ENCODE measurements at regions not wholly inside any gene's neighbourhood (a gene's known extent, or its start where the extent isn't known, plus 50 kb on each side); places are given as distances from the start of the nearest gene placed in this dataset.

DNA sequence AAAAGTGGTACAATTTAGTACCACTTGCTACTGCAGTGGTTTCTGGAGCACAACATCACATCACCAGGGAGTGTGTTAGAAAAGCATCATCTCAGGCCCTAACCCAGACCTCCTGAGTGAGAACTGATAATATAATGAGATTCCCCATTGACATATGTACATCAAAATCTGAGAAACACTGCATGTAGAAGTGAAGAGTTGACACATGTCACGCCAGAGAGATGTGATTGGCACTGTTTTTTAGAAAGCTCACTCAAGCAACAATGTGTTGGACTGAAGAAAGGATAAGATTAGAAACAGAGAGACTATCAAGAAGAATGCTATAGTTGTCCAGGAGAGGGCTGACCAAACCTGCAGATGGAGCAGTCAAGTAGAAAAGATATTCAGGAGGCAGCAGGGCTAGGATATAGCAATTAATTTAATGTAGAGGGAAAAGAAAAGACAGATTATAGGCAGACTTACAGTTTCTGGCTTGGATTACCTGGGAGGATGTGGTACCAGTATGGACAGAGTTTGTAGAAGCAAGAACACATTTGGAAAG lies 324.4 kb upstream of the ADAMTSL1 start:
- no peak for DNase-seq (ENCODE audit: low read depth)

DNA sequence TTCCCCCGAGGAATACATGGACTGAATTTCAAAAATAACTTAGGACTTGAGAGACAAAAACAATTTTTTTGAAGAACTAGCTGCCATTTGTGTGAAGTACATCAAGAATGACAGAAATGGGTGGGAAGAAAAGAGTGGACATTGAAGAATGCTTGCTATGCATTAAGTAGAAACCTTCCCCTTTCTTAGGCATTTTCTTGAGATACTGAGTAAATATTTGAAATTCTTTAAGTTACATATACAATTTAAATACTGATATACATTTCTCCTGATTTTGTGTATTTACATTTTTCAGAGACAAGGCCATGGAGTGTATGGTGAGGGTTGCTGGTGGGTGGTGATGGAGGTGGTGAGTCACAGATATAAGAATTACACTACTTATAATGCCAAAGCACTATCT lies 319.3 kb upstream of the ADAMTSL1 start:
- no peak for DNase-seq (ENCODE audit: low read depth)

DNA sequence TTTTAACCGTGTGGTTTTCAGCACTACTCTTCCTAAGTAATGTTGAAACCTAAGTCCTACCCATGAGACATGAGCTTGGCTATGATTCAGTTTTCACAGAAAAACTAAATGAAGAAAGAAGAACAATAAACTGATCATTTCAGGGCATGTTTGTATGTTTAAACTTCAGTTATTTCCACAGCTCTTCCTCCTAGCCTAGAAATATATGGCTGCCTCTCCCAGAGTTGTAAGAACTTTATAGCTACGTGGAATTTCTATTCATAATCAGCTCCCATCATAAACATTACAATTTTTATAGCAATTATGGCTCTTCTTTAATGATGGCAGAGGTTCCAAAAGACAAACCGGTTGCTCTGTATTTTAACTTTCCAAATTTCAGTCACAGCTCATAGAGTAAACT lies 314.7 kb upstream of the ADAMTSL1 start:
- no peak for DNase-seq (ENCODE audit: low read depth)

DNA sequence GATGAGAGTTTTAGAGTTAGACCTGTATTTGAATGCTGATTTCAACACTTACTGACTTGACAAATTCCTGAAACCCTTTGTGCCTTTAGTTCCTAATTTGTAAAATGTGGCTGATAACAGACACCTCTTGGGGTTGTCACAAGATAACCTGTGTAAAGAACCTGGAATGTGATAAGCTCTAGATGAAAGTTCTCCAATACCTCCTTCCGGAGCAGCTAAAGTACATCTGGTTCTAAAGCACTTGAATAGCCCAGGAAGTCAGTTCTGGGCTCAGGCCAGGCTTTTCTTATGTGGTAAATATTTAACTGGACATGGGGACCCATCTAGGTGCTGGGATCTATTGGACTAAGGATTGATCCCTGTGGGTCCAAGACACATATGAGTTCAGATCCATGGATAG lies 310.8 kb upstream of the ADAMTSL1 start:
- no peak for DNase-seq (ENCODE audit: low read depth)

DNA sequence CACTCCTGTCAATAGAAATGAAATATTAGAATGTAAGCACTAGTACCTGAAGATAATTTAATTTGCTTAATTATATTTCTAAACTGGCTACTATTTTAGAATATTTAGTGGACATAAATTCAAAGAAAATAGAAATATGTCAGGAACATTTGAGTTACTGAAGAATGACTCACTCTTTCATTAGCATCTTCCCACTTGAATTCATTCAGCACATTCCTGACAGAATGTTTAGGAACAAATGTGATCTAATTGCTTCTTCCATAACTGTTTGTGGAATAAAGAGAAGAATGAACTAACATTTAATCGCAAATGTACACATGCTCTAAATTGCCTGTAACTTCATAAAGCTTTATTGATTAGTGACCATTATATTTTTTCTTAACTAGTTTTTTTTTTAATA lies 306.2 kb upstream of the ADAMTSL1 start:
- DNase-seq (ENCODE audit: low read depth), result no peak

DNA sequence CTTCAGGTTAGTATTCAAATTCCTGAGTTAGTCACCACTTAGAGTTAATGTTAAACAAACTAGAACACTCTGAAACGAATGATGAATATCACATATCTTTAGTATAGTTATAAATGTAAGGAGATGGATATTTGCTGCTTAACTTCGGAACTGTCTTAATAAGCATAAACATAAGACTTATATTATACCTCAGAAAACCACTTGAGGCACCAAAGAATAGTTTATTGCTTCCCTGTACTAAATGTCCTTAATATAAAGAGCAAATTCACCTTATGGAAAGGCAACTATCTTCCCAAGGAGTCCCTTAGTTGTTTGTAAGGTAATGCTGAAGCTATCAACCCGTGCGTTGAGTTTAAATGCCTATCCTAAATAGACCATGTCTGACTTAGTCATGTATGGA lies 300.0 kb upstream of the ADAMTSL1 start:
- DNase-seq (ENCODE audit: low read depth), result no peak

DNA sequence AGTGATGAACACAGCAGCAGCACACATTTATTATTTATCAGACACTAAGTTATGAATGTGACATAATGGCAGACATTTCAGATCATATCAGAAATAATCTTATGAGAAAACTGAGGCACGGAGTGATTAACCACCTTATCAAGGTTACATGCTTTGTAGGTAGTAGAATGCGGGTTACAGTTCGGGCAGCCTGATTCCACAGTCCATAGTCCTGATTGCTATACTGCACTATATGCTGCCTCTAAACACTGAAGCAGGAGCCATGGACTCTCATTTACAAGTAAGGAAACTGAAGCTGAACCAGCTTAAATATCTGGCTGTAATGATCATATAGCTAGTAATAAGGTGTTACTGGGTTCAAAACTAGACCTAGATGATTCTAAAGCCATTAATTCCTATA lies 291.3 kb upstream of the ADAMTSL1 start:
- no peak for DNase-seq (ENCODE audit: low read depth)

DNA sequence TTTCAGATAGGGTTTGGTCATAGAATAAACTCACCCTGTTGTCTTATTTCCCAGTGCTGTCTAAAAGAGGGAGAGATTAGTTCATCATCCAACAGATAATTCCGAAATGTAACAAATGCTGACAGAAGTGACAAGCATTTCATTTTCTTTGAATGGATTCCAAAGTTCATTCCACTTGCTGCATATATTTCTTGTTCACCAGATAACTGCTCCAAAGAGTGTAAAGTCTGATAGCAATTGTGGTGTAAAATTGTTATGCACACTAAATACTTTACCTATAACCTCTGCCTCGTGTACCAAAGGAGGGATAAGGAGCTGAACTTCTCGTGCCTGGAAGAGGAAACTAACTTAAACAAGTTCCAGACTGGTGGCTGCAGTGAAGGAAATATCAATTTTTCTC lies 290.0 kb upstream of the ADAMTSL1 start:
- DNase-seq (ENCODE audit: low read depth), result no peak

DNA sequence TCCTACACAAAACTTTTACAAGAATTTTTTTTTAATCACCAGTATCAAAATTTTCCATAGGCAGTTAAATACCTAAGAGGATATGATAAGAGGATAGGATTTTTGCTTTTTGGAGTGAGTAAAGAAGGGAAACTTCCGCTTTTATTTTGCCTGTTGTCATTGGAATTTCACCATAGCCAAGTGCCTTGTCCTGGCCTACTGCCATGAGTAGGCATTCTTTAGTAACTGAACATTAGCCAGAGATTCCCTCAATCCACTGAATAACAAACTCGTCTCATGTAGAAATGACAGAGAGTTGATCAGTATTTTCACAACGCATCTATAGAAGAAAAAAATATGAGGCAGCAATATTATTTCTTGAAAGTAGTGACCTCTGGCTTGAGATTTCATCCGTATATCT lies 289.6 kb upstream of the ADAMTSL1 start:
- DNase-seq (ENCODE audit: low read depth), result no peak

DNA sequence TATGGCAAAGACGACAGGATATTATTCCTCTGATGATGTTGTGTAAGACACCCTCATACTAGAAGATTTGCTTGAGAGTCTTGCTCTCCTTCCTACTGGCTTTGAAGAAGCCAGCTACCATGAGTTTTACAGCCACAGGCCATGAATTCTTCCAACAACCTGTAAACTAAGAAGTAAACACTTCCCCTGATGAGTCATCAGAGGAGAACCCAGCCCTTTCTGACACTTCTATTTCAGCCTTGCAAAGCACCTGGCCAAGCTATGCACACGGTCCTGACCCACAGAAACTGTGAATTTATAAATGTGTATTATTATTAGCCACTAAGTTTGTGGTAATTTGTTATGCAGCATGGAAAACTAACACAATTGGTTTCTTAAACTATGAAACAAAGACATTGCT lies 288.8 kb upstream of the ADAMTSL1 start:
- DNase-seq (ENCODE audit: low read depth), result no peak

DNA sequence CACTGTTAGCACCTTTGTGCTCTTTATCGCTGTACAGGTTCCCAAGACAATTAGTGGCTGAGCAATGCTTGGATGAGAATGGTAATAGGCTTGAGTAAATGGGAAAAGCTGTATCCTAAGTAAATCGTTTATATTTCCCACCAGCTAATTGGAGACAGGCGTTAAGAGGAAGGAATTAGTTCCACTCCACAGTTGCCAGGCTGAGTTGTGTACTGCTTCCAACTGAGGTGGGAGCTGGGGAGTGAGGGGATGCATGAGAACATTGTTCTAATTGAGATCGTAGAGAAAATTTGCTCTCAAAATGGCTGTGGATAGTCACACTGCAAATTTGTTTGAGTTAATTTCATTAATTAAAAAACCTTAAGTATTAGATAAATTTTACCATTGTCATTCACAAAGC lies 285.0 kb upstream of the ADAMTSL1 start:
- no peak for DNase-seq (ENCODE audit: low read depth)

DNA sequence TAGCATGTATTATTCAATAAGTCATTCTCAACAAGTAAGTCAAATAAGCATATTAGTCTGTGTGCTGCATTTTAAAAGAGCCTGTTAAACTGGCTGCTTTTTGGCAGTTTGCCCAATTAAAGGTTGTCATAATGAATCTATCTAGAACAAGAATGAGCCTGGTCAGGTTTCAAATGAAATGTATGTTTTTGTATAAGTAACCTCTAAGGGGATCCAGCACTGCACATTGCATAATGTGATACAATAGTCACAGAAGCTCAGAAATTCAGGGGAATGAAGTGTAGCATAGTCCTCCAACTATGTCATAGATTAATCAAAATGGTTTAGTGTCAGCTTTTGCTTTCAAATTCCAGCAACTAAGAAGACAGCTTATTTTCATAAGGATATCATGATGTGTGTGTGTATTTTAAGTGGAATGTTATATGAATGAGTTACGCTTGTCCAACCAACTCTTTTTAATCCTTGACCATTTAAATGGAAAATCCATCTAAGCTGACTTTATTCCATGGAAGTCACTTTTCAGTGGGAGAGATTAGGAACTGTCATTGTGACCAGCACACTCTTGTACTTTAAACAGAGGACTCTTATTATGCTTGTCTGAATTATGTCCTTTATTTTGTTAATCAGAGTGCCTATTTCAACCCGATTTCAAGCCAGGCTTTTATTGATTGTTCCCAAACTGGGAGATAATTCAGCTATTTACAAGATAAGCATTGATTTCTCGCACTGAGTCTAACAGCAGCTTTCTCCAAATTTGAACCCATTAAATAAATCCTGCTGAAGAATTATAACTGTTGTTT lies 283.9 kb upstream of the ADAMTSL1 start:
- no peak for DNase-seq (ENCODE audit: low read depth)

DNA sequence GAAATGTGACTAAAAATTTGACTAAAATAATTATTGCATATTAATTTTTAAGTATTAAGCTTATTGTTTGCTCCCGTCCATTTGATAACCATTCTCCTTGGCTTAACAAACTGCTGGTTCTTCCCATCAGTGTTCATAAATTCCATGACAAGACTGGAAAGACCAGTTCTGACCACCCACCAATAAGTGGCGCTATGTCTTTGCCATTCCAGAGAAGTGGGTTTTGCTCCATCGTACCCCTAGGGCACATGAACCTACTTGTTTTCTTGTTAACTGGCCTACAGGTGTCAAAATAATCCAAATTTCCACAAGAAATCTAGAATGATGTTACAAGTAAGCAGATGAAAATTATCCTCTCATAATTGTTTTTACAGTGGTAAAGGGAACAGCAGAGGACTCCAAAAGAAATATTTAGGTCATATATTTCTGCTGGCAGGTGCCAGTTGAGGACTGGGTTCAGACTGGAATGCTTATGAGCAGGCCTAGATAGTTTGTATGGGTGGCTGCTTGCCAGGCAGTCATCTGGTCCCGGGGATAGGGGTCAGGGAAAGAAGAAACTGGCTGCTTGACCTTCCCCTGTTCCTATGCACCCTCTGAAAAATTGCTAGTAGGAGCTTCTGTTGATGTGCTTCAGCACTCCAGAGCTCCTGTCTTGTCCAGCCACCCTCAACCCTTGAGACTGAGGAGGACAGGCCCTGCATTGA lies 283.1 kb upstream of the ADAMTSL1 start:
- no peak for DNase-seq (ENCODE audit: low read depth)

DNA sequence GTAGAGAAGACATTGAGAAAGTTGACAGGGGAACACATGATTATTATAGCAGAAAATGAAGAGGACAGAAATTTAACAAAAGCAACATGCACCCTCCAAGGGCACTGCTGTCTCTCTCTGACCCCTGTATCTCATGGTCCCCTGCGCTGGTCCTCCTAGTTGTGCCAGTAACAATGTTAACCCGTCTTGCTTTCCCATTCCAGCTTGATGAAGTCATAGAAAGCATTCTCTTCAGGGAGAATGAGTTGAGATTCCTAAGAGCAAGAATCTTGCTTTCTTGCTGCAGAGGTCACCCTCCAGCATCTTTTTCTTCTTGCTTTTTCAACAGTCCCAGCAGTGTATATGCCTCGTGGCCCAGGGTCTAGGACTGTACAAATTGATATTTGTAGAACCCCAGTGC lies 279.6 kb upstream of the ADAMTSL1 start:
- no peak for DNase-seq (ENCODE audit: low read depth)

DNA sequence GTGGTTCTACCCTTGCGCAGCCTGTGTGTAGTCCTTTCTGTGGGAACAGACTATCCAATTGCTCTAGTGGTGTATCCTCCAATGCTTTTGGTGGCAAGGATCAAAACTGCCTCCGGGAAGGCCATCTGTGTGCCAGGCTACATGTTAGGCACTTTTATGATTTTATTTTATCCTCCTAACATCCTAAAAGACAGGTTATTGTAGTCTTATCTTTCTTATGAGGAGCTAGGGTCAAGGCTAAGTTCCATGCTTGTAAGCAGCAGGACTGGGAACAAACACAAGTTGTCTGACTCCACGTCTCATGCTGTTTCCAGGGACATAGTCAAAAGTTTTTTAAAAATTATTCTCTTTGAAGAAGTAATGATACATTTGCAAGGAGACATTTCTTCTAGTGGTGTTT lies 278.7 kb upstream of the ADAMTSL1 start:
- no peak for DNase-seq (ENCODE audit: low read depth)

DNA sequence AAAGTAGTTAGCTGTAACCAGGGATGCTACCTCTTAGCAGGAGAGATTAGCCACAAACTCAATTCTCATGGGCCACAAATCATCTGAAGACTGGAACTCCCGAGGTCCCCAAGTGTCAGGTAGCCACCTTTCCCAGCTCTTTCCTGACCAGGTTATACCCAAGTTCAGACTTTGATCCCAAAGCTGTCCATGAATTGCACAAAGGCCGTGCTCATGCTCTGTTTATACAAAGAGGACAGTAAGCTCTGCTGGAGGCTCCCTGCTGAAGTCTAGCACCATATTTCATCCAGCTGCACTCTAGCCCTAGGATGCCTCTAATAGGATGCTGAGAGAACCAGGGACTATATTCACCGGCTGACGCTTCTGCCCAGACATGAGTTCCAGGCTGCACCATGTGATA lies 271.0 kb upstream of the ADAMTSL1 start:
- DNase-seq (ENCODE audit: low read depth), result no peak

DNA sequence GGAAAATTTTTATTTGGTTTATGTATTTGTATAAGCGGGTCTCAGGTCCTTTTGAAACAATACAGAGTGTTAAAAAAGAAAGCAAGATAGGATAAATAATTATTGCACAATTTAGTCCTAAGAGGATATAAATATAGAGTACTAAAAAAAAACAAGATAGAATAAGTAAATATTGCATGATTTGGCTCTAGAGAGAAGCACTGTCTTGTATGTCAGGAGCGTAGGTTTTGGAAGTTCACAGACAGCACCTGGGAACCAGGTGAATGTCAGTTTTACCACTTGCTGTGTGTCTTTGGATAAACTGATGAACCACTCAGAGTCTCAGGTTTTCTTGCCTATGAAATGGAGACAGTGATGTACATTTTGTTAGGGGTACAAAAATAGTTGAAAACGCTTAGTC lies 266.2 kb upstream of the ADAMTSL1 start:
- DNase-seq (ENCODE audit: low read depth), result no peak

DNA sequence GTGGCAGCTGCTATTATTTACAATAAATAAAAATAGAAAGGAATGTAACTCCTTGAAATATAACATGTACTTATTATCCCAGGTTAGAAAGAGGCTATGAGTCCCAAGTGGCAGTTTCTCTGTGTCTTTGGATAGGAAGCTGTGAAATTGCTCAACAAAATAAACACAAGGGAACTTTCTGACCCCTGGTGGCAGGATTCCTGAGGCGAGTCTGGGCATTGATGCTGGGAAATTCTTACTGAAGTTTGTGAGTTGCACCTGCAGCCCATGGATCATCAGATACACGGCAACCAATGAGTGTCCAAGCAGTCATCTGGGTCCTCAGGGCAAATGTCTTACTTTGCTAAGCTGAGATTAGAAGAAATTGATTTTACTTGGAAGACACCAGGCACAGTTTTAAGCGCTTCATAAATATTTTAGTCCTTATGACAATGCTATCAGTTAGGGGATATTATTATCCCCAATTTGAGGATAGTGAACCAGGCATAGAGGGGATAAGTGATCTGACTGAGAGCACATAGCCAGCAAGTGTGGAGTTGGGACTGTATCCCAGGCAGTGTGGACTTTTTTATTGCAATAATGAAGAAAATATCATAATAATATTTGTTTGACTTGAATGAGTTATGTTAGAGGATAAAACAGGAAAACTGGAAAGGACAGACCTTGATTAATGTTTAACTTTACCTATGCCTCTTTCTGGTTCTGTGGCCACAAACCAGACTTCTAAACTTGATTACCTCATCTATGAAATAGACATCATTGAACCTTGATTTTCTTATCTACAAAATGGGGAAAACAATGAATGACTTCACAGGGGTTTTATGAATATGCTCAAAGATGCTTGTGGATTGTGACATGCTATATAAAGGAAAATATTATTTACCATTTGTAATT lies 265.5 kb upstream of the ADAMTSL1 start:
- peak; percentile 15 for DNase-seq (ENCODE audit: low read depth)

DNA sequence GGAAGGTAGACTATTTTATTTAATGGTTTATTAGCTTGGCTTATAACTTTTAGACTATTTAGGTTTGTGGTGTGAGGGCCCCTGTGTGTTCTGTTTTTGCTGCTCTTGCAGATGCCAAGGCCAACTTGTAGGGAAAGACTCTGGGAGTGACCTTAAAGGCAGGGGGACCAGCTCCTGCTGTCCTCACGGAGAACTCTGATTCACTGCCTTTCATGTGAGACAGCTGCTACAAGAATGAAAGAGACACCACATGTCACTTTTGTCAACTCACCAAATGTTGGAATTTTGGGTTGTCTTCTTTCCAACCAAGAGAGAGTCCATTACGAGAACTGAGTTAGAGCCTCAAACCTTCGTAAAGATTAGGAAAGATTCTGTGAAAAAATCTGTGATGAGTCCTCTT lies 258.3 kb upstream of the ADAMTSL1 start:
- DNase-seq (ENCODE audit: low read depth), result no peak

DNA sequence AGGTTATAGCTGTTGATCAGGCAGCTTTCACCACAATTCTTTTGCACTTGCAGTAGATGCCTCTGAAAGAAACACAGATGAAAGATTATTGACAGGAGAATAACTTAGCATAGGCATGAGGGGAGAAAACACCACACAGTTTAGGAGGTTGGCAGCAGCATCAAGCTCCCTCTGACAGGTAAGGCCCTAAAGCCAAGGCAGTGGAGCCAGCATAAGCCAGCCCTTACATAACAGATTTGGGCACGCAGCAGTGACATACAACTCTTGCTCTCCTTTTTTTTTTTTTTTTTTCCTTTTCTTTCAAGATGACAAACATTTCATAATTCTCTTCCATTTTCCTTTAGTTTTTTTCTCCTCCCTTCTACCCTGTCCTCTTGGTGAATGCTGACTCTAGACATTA lies 257.6 kb upstream of the ADAMTSL1 start:
- no peak for DNase-seq (ENCODE audit: low read depth)

DNA sequence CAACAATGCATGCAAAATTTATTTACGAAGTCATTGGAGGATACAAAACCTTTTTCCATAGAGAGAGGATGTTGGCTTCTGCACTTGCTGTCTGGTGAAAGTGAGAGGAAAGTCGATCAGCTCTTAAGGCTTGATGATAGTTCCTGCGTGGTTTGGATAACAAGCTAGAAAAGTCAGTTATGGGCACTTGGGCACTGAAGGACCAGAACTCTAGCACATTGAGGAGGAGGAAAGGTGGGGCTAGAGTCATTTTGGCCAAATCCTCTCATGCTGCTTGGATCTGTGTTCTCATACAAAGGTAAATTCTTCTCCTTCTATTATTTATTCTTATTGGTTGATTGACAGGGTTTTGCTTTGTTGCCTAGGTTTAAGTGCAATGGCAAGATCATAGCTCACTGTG lies 245.9 kb upstream of the ADAMTSL1 start:
- no peak for DNase-seq (ENCODE audit: low read depth)

DNA sequence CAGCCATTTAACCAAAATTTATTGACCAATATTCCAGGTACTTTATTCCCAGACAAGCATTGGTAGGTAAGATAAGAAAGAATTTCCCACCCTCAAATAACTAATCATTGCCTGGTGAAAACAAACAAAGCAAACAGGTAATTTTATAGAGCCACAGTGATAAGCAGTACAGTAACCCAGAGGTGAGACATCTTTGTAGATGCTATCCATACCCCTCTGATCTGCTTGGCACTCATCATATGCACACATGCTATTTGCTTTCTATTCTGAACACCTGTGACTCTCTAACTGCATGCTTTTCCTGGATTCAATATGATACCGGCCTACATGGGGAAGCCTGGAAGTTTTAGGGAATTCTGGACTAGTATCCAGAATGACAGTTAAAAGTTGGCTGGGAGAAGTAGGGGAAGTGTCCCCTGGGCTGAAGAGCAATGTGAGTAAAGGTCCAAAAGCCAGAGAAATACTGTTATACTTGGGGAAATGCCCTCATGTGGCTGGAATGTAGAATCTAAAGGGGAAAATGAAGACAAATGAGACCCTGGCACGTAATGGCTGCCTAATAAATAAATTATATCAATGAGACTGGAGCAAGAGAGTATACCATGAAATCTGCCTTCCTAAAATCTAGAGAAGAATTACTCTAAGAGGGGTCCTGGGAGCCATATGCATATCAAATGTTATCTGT lies 243.8 kb upstream of the ADAMTSL1 start:
- no peak for DNase-seq (ENCODE audit: low read depth)
